Erythroblast (primary cell): ENCODE measurements at regions not wholly inside any gene's neighbourhood (a gene's known extent, or its start where the extent isn't known, plus 50 kb on each side); places are given as distances from the start of the nearest gene placed in this dataset.

Experiments
- DNase-seq, 2 experiments: peaks; one replicate each; lab custom pipeline; 2025; lab: John Stamatoyannopoulos, UW
- GATA1 ChIP-seq: IDR thresholded peaks from 2 replicates; pipeline ENCODE4 v1.6.1; 2011; ENCODE audit warnings: low read depth, mild to moderate bottlenecking, control low read depth, low read length, moderate library complexity
- POLR2A ChIP-seq: IDR thresholded peaks from 2 replicates; pipeline ENCODE4 v1.6.1; 2011; ENCODE audit warnings: mild to moderate bottlenecking, low read length

DNA sequence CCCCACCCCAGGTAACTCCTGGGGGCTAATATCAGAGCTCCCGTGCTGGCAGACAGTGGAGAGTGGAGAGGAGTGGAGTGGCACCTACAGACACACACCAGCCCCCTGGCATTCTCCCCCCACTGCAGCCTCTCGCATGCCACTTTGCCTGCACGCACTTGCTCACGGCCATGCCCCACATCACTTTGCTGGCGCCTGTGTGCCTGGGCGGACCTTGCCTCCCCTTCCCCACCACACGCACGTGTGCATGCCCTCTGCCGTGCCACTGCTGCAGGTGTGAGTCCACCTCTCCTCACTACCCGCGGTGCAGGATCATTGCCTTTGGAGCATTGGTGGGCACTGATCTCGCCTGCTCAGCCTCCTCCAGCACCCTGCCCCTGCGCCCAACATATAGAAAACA lies 72.6 kb upstream of the DOK6 start:
- DNase-seq = no peak
- TF ChIP-seq GATA1 (no peak), POLR2A (no peak)

DNA sequence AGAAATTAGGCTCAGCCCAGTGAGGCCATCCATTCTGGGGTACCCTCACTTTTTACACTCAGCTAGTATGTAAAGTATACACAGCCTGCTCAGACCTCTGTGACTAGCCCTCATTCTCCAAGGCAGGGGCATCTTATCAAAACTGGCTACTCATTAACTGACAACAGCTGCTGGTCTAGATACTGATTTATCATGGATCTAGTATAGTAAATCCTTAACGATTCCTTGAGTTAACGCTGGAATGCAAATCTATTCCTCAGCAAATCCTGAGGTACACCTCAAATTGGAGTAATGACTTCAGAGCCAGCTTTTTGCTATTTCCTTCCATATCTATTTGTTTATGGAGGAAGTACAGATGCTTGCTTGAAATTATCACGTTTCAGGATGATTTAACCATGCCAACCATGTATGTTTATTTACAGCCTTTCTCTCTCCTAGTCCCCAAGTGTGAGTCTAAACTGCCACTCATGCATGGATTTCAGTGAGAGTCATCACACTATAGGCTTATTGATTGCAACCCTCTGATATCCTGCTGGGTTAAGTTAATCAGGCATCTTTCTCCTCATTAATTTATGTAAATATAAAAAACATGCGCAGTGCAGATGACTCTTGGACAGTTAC lies 70.2 kb upstream of the DOK6 start:
- DNase-seq = no peak
- TF ChIP-seq GATA1 (no peak), POLR2A (no peak)

- no peak for TF ChIP-seq POLR2A
- TF ChIP-seq GATA1 = no peak
- no peak for DNase-seq
Observed at GRCh38 chr18:69349912-69350597, 50.6 kb upstream of the DOK6 start.
